NB4 (cell line): ENCODE measurements at regions not wholly inside any gene's neighbourhood (a gene's known extent, or its start where the extent isn't known, plus 50 kb on each side); places are given as distances from the start of the nearest gene placed in this dataset.

ENCODE experiments used
- CTCF ChIP-seq: IDR thresholded peaks from one replicate; pipeline ENCODE4 v1.5.1; 2012; ENCODE audit warnings: low read depth, low read length
- POLR2A ChIP-seq: IDR thresholded peaks from 2 replicates; pipeline ENCODE4 v1.6.1; 2011; ENCODE audit warnings: mild to moderate bottlenecking; ENCODE audit not compliant: insufficient read length; ENCODE audit errors: extremely low read depth

- TF ChIP-seq CTCF = no peak
- no peak for TF ChIP-seq POLR2A
These were observed 927.7 kb downstream of the TFAP2A start for GRCh38 chr6:9487128-9487527.
